GM21528 (cell line): ENCODE measurements at regions not wholly inside any gene's neighbourhood (a gene's known extent, or its start where the extent isn't known, plus 50 kb on each side); places are given as distances from the start of the nearest gene placed in this dataset.

Source experiments
- ATAC-seq: cut with Tn5 transposase; IDR thresholded peaks from one replicate; pipeline ENCODE4 v1.9.1; 2021; ENCODE audit warnings: mild to moderate bottlenecking, moderate library complexity; ENCODE audit not compliant: unreplicated experiment, low FRiP score

GRCh38 chr2:60116161-60116875 is 437.1 kb downstream of the BCL11A start:
- ATAC-seq, result no peak

GRCh38 chr2:60109744-60110143 is 443.7 kb downstream of the BCL11A start:
- ATAC-seq, result no peak

GRCh38 chr2:60106836-60107529 is 446.5 kb downstream of the BCL11A start:
- ATAC-seq, result no peak

- no peak for ATAC-seq
These were observed 447.5 kb downstream of the BCL11A start for GRCh38 chr2:60105906-60106305.

GRCh38 chr2:60104514-60105505 is 448.6 kb downstream of the BCL11A start:
- ATAC-seq, result peak; percentile 89

GRCh38 chr2:60100034-60100433 is 453.4 kb downstream of the BCL11A start:
- ATAC-seq, result no peak

- no peak for ATAC-seq
These were observed 454.5 kb downstream of the BCL11A start for GRCh38 chr2:60098996-60099395.

GRCh38 chr2:60097298-60097697 is 456.2 kb downstream of the BCL11A start:
- no peak for ATAC-seq

GRCh38 chr2:60096556-60096955 is 456.9 kb downstream of the BCL11A start:
- ATAC-seq, result no peak

GRCh38 chr2:60095903-60096302 is 457.6 kb downstream of the BCL11A start:
- ATAC-seq, result no peak

GRCh38 chr2:60095202-60095815 is 458.1 kb downstream of the BCL11A start:
- no peak for ATAC-seq

GRCh38 chr2:60094450-60094929 is 459.0 kb downstream of the BCL11A start:
- ATAC-seq, result no peak

GRCh38 chr2:60092781-60093180 is 460.7 kb downstream of the BCL11A start:
- ATAC-seq, result no peak

GRCh38 chr2:60091894-60092293 is 461.6 kb downstream of the BCL11A start:
- no peak for ATAC-seq

- no peak for ATAC-seq
These were observed 462.2 kb downstream of the BCL11A start for GRCh38 chr2:60091266-60091665.

GRCh38 chr2:60079562-60079961 is 473.9 kb downstream of the BCL11A start:
- ATAC-seq, result no peak

- no peak for ATAC-seq
These were observed 478.4 kb downstream of the BCL11A start for GRCh38 chr2:60075048-60075447.

GRCh38 chr2:60073201-60073600 is 480.3 kb downstream of the BCL11A start:
- no peak for ATAC-seq

GRCh38 chr2:60072609-60073008 is 480.8 kb downstream of the BCL11A start:
- no peak for ATAC-seq

- ATAC-seq, result no peak
These were observed 482.0 kb downstream of the BCL11A start for GRCh38 chr2:60071490-60071831.
